ENCODE measurements at regions not wholly inside any gene's neighbourhood (a gene's known extent, or its start where the extent isn't known, plus 50 kb on each side); places are given as distances from the start of the nearest gene placed in this dataset.

GRCh38 chr14:101194373-101195308 lies 291.1 kb upstream of the RTL1 start:
- no peaks in the 10 kb centered on the region for H3K36me3 ChIP-seq
- intact Hi-C loops (cut with DNase I; ENCODE audit: low total_unique reads) = no loop called here
- TF ChIP-seq POLR2AphosphoS5 (IDR thresholded peaks at IDR 0.05) (no peak), POLR2A (IDR thresholded peaks at IDR 0.05) (no peak), EP300 (IDR thresholded peaks at IDR 0.05) (no peak)
- TF ChIP-seq, protein P1, sequence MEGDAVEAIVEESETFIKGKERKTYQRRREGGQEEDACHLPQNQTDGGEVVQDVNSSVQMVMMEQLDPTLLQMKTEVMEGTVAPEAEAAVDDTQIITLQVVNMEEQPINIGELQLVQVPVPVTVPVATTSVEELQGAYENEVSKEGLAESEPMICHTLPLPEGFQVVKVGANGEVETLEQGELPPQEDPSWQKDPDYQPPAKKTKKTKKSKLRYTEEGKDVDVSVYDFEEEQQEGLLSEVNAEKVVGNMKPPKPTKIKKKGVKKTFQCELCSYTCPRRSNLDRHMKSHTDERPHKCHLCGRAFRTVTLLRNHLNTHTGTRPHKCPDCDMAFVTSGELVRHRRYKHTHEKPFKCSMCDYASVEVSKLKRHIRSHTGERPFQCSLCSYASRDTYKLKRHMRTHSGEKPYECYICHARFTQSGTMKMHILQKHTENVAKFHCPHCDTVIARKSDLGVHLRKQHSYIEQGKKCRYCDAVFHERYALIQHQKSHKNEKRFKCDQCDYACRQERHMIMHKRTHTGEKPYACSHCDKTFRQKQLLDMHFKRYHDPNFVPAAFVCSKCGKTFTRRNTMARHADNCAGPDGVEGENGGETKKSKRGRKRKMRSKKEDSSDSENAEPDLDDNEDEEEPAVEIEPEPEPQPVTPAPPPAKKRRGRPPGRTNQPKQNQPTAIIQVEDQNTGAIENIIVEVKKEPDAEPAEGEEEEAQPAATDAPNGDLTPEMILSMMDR (IDR thresholded peaks at IDR 0.05) = no peak
- H3K27me3 ChIP-seq = peaks cover 0 to 18% (median 0%) of the 10 kb centered on the region in 3 donors
- WGBS, 5 donors = 73 to 85% (median 77%) methylated on average over 12 to 20 of the region's 20 CpGs
- peak in 1 of 2 donors; percentile 16 for DNase-seq
- H3K4me3 ChIP-seq = no peak overlapping the region
- H3K4me1 ChIP-seq = no peaks in the 10 kb centered on the region
- no peak overlapping the region for H3K27ac ChIP-seq
- no peaks in the 10 kb centered on the region for H3K9me3 ChIP-seq

DNA sequence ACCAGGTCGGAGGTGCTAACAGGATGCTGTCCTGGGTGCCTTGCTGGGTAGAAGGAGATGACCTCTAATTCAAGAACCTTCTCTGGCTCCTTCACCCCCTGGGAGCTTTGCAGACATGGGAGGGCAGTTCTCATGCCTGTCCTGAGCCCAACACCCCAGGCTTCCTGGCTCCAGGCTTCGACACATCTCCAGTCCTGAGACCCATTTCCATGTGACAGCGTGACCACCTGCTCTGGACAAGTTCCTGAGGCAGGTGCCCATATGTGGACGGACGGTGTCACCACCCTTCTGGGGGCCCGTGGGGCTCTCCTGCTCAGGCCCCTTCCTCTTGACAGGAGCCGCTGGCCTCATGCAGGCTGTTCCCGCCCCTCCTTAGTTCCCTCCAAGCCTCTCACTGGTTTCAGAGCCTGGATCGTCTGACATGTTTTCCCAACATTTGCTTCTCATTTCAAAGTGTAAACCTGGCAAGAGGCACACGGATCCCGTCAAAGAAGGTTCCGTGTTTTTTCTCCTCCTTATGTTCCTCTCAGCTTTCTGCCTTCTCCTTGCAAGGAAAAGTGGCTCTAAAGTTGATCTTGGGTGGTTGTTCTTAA lies 291.9 kb upstream of the RTL1 start:
- DNase-seq = peak; percentile 13 to 43
- no peaks in the 10 kb centered on the region for H3K9me3 ChIP-seq
- intact Hi-C loops (cut with DNase I; ENCODE audit: low total_unique reads) = no loop called here
- H3K27me3 ChIP-seq = peaks cover 0 to 18% (median 0%) of the 10 kb centered on the region in 3 donors
- no peak overlapping the region for H3K27ac ChIP-seq
- TF ChIP-seq POLR2A (IDR thresholded peaks at IDR 0.05) = no peak
- no peak for TF ChIP-seq EP300 (IDR thresholded peaks at IDR 0.05)
- no peak for TF ChIP-seq POLR2AphosphoS5 (IDR thresholded peaks at IDR 0.05)
- TF ChIP-seq, protein P1 (IDR thresholded peaks at IDR 0.05) = no peak
- no peak overlapping the region for H3K4me3 ChIP-seq
- H3K36me3 ChIP-seq = no peaks in the 10 kb centered on the region
- WGBS, 5 donors = 58 to 66% (median 65%) methylated on average over 10 to 12 of the region's 12 CpGs
- no peaks in the 10 kb centered on the region for H3K4me1 ChIP-seq

DNA sequence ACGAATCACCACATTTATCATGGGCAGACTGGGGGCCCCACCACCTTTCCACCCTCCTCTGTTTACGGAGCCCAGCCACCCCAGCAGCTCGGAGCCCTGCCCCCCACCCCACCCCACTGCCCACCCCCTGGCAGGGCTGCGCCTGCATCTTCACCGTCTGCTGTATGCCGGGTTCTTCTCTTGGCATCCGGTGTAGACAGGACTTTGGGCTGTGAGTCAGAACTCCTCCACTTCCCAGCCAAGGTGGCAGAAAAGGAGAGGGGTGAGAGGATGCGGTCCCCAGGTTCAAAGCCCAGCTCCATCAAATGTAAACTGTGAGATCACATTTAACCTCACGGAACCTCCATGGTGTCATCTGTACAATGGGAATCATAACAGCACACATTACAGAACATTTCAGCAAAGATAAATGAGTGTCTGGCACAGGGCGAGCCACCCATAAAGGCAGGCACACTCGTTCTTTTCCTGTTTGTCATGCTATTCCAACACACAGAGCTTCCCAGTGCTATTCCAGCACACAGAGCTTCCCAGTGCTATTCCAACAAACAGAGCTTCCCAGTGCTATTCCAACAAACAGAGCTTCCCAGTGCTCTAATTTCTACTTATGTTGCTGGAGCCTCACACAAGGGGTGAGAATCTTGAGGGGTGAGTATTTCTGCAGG lies 292.7 kb upstream of the RTL1 start:
- intact Hi-C loops (cut with DNase I; ENCODE audit: low total_unique reads) = no loop called here
- H3K4me1 ChIP-seq = no peaks in the 10 kb centered on the region
- WGBS, 5 donors = 69 to 79% (median 70%) methylated on average over 11 of the region's 11 CpGs
- no peaks in the 10 kb centered on the region for H3K9me3 ChIP-seq
- no peak overlapping the region for H3K27ac ChIP-seq
- H3K27me3 ChIP-seq = peaks cover 0 to 18% (median 0%) of the 10 kb centered on the region in 3 donors
- peak in 1 of 2 donors; percentile 11 for DNase-seq
- no peaks in the 10 kb centered on the region for H3K36me3 ChIP-seq
- no peak overlapping the region for H3K4me3 ChIP-seq
- TF ChIP-seq POLR2AphosphoS5 (IDR thresholded peaks at IDR 0.05) (no peak), POLR2A (IDR thresholded peaks at IDR 0.05) (no peak), EP300 (IDR thresholded peaks at IDR 0.05) (no peak)

- WGBS, 5 donors = 57 to 76% (median 68%) methylated on average over 9 to 11 of the region's 11 CpGs
- Histone ChIP-seq H3K36me3 (no peaks in the 10 kb centered on the region), H3K4me3 (no peak overlapping the region), H3K4me1 (no peaks in the 10 kb centered on the region), H3K9me3 (no peaks in the 10 kb centered on the region), H3K27ac (no peak overlapping the region), H3K27me3 (peaks cover 0 to 18% (median 0%) of the 10 kb centered on the region in 3 donors)
- peak in 1 of 2 donors; percentile 18 for DNase-seq
- intact Hi-C loops (cut with DNase I; ENCODE audit: low total_unique reads) = no loop called here
- TF ChIP-seq POLR2A (IDR thresholded peaks at IDR 0.05) = no peak
Measured at GRCh38 chr14:101196795-101197590, 293.5 kb upstream of the RTL1 start.
